Muscle layer of duodenum (tissue), 2 donors: ENCODE measurements at regions not wholly inside any gene's neighbourhood (a gene's known extent, or its start where the extent isn't known, plus 50 kb on each side); places are given as distances from the start of the nearest gene placed in this dataset.

ENCODE experiments used
- H3K27ac ChIP-seq: one replicate; pipeline ENCODE4 v1.7.0; 2013; ENCODE audit warnings: mild to moderate bottlenecking, low read length
- H3K27me3 ChIP-seq: one replicate; pipeline ENCODE4 v1.7.0; 2013; ENCODE audit warnings: low read depth, mild to moderate bottlenecking, control low read depth, low read length
- H3K36me3 ChIP-seq, 2 donors: one replicate each; pipeline ENCODE4 v1.7.0; 2013; ENCODE audit warnings: low read length in 2 of 2, control low read depth in 1 of 2, mild to moderate bottlenecking in 1 of 2; ENCODE audit not compliant: insufficient read depth in 2 of 2, control insufficient read depth in 1 of 2
- H3K4me1 ChIP-seq, 2 donors: one replicate each; pipeline ENCODE4 v1.7.0; 2013; ENCODE audit warnings: low read length in 2 of 2, mild to moderate bottlenecking in 2 of 2, control low read depth in 1 of 2, moderate library complexity in 1 of 2; ENCODE audit not compliant: insufficient read depth in 2 of 2, control insufficient read depth in 1 of 2
- H3K4me3 ChIP-seq, 2 donors: one replicate each; pipeline ENCODE4 v1.7.0; 2013; ENCODE audit warnings: low read length in 2 of 2, low read depth in 1 of 2, mild to moderate bottlenecking in 1 of 2
- H3K9me3 ChIP-seq, 2 donors: one replicate each; pipeline ENCODE4 v1.7.0; 2013; ENCODE audit warnings: low read length in 2 of 2, control low read depth in 1 of 2, mild to moderate bottlenecking in 1 of 2; ENCODE audit not compliant: control insufficient read depth in 1 of 2
- donor health status: healthy.

- Histone ChIP-seq H3K27ac (peak overlapping the region; percentile 54), H3K27me3 (no peaks in the 10 kb centered on the region)
These were observed 278.1 kb upstream of the CD180 start for GRCh38 chr5:67474597-67475238.

GRCh38 chr5:67467110-67467509, 270.5 kb upstream of the CD180 start:
- peaks cover 0 to 6% of the 10 kb centered on the region in 2 donors for H3K4me1 ChIP-seq

More at GRCh38 chr5:67474597-67475238, 278.1 kb upstream of the CD180 start:
- no peaks in the 10 kb centered on the region for H3K9me3 ChIP-seq
- no peaks in the 10 kb centered on the region for H3K4me1 ChIP-seq
- no peak overlapping the region for H3K4me3 ChIP-seq
- H3K36me3 ChIP-seq: no peaks in the 10 kb centered on the region

GRCh38 chr5:67465537-67466207, 269.1 kb upstream of the CD180 start:
- peaks cover 0 to 6% of the 10 kb centered on the region in 2 donors for H3K4me1 ChIP-seq
- no peaks in the 10 kb centered on the region for H3K9me3 ChIP-seq
- no peaks in the 10 kb centered on the region for H3K36me3 ChIP-seq
- H3K27me3 ChIP-seq: no peaks in the 10 kb centered on the region
- H3K27ac ChIP-seq: no peak overlapping the region
- no peak overlapping the region for H3K4me3 ChIP-seq

More at GRCh38 chr5:67467110-67467509, 270.5 kb upstream of the CD180 start:
- no peak overlapping the region for H3K4me3 ChIP-seq
- H3K27ac ChIP-seq: no peak overlapping the region
- H3K27me3 ChIP-seq: no peaks in the 10 kb centered on the region
- no peaks in the 10 kb centered on the region for H3K36me3 ChIP-seq
- H3K9me3 ChIP-seq: no peaks in the 10 kb centered on the region

- H3K27ac ChIP-seq: no peak overlapping the region
- H3K27me3 ChIP-seq: no peaks in the 10 kb centered on the region
- no peak overlapping the region for H3K4me3 ChIP-seq
- no peaks in the 10 kb centered on the region for H3K9me3 ChIP-seq
- H3K36me3 ChIP-seq: no peaks in the 10 kb centered on the region
- H3K4me1 ChIP-seq: peaks cover 0 to 6% of the 10 kb centered on the region in 2 donors
These were observed 265.5 kb upstream of the CD180 start for GRCh38 chr5:67462147-67462546.

- Histone ChIP-seq H3K27me3 (no peaks in the 10 kb centered on the region), H3K9me3 (no peaks in the 10 kb centered on the region), H3K27ac (no peak overlapping the region), H3K36me3 (no peaks in the 10 kb centered on the region), H3K4me1 (no peaks in the 10 kb centered on the region), H3K4me3 (no peak overlapping the region)
These were observed 262.7 kb upstream of the CD180 start for GRCh38 chr5:67459253-67459652.

GRCh38 chr5:67455970-67456369, 259.4 kb upstream of the CD180 start:
- Histone ChIP-seq H3K4me3 (no peak overlapping the region), H3K27ac (no peak overlapping the region), H3K4me1 (no peaks in the 10 kb centered on the region), H3K9me3 (no peaks in the 10 kb centered on the region), H3K36me3 (no peaks in the 10 kb centered on the region), H3K27me3 (no peaks in the 10 kb centered on the region)

- H3K36me3 ChIP-seq: no peaks in the 10 kb centered on the region
These were observed 258.5 kb upstream of the CD180 start for GRCh38 chr5:67454957-67455561.

GRCh38 chr5:67453111-67453905, 256.7 kb upstream of the CD180 start:
- Histone ChIP-seq H3K9me3 (no peaks in the 10 kb centered on the region), H3K4me3 (no peak overlapping the region), H3K27me3 (no peaks in the 10 kb centered on the region), H3K4me1 (no peaks in the 10 kb centered on the region), H3K36me3 (no peaks in the 10 kb centered on the region), H3K27ac (no peak overlapping the region)

More at GRCh38 chr5:67454957-67455561, 258.5 kb upstream of the CD180 start:
- Histone ChIP-seq H3K9me3 (no peaks in the 10 kb centered on the region), H3K27ac (no peak overlapping the region), H3K27me3 (no peaks in the 10 kb centered on the region), H3K4me1 (no peaks in the 10 kb centered on the region), H3K4me3 (no peak overlapping the region)

- no peaks in the 10 kb centered on the region for H3K36me3 ChIP-seq
- H3K4me3 ChIP-seq: no peak overlapping the region
- no peak overlapping the region for H3K27ac ChIP-seq
- H3K4me1 ChIP-seq: no peaks in the 10 kb centered on the region
- no peaks in the 10 kb centered on the region for H3K9me3 ChIP-seq
- H3K27me3 ChIP-seq: no peaks in the 10 kb centered on the region
These were observed 255.2 kb upstream of the CD180 start for GRCh38 chr5:67451640-67452279.

GRCh38 chr5:67447732-67448131, 251.1 kb upstream of the CD180 start:
- Histone ChIP-seq H3K27ac (no peak overlapping the region), H3K4me1 (no peaks in the 10 kb centered on the region)

More at GRCh38 chr5:67447732-67448131, 251.1 kb upstream of the CD180 start:
- no peaks in the 10 kb centered on the region for H3K27me3 ChIP-seq
- H3K4me3 ChIP-seq: no peak overlapping the region
- H3K36me3 ChIP-seq: no peaks in the 10 kb centered on the region
- H3K9me3 ChIP-seq: no peaks in the 10 kb centered on the region
